Retinal pigment epithelial cell (primary cell): ENCODE measurements at regions not wholly inside any gene's neighbourhood (a gene's known extent, or its start where the extent isn't known, plus 50 kb on each side); places are given as distances from the start of the nearest gene placed in this dataset.

Experiments used
- DNase-seq: peaks from one replicate; pipeline ENCODE4 v3.0.0-alpha.2; 2010; ENCODE audit warnings: low read depth
- H3K4me3 ChIP-seq: 2 replicates; pipeline ENCODE4 v1.5.1; 2011; ENCODE audit warnings: mild to moderate bottlenecking, low read length, control low read depth, moderate library complexity
- TF ChIP-seq, protein P1 (sequence below): conservative IDR thresholded peaks from 2 replicates; pipeline ENCODE4 v1.5.1; 2011; ENCODE audit warnings: low read depth, low read length, control low read depth, inconsistent platforms

DNA sequence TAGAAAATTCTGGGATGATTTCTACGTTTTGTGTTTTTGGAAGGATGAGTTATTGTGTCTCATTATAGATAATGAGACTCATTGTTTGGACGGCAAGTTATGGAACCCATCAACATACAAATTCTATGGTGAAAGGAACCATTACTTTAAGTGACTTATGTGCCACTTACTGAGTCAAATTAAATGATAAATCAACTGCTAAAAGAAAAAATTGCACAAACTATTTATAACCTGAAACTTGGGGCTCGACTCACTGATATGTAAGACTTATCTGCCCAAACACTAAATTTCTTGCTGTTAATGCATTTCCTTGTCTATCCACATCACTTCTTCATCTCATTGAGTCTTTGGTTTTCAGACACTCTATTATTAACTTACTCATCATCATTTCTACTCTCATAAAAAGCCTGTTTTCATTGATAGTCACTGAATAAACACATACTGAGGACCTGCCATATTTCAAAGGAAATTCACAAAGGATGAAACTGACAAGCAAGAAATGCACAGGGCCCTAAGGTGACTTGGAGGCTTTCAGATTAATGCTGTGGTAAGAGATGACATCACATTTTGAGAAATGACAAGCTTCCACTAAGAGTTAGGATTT lies 872.7 kb upstream of the ADAMTS5 start:
- no peak for DNase-seq
- no peak overlapping the region for H3K4me3 ChIP-seq
- TF ChIP-seq, protein P1, sequence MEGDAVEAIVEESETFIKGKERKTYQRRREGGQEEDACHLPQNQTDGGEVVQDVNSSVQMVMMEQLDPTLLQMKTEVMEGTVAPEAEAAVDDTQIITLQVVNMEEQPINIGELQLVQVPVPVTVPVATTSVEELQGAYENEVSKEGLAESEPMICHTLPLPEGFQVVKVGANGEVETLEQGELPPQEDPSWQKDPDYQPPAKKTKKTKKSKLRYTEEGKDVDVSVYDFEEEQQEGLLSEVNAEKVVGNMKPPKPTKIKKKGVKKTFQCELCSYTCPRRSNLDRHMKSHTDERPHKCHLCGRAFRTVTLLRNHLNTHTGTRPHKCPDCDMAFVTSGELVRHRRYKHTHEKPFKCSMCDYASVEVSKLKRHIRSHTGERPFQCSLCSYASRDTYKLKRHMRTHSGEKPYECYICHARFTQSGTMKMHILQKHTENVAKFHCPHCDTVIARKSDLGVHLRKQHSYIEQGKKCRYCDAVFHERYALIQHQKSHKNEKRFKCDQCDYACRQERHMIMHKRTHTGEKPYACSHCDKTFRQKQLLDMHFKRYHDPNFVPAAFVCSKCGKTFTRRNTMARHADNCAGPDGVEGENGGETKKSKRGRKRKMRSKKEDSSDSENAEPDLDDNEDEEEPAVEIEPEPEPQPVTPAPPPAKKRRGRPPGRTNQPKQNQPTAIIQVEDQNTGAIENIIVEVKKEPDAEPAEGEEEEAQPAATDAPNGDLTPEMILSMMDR, result no peak

- H3K4me3 ChIP-seq, result no peak overlapping the region
- TF ChIP-seq, protein P1, result no peak
- no peak for DNase-seq
Observed at GRCh38 chr21:27838573-27838972, 871.7 kb upstream of the ADAMTS5 start.

- H3K4me3 ChIP-seq, result no peak overlapping the region
- no peak for DNase-seq
- TF ChIP-seq, protein P1, result no peak
Observed at GRCh38 chr21:27837936-27838335, 871.0 kb upstream of the ADAMTS5 start.

DNA sequence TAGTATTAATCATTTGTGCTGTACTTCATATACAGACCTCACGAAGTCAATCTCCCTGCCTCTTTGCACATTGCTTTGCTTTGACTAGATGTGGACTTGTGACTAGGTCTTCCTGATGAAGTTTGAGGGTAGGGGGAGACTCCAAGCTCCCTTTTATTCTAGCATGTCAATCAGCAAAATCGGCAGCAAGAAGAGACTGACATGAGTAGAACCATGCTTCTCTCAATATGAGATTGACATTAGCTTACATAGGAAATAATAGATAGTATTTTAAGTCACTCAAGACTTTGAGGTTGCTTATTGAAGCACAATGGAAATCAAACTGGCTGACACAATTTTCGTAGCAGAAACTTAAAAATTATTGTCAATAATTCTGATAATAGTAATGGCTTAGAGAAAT lies 866.4 kb upstream of the ADAMTS5 start:
- DNase-seq, result no peak
- TF ChIP-seq, protein P1, result no peak
- H3K4me3 ChIP-seq, result no peak overlapping the region

GRCh38 chr21:27831816-27832569 lies 865.1 kb upstream of the ADAMTS5 start:
- H3K4me3 ChIP-seq, result no peak overlapping the region
- TF ChIP-seq, protein P1, result no peak
- peak; percentile 43 for DNase-seq

DNA sequence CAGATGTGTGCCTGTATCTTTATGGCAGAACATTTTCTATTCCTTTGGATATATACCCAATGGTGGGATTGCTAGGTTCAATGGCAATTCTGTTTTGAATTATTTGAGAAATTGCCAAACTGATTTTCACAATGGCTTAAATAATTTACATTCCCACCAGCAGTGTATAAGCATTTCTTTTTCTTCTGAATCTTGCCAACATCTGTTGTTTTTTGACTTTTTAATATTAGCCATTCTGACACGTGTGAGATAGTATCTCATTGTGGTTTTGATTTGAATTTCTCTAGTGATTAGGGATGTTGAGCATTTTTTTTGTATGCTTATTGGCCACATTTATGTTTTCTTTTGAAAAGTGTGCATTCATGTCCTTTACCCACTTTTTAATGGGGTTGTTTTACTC lies 864.3 kb upstream of the ADAMTS5 start:
- H3K4me3 ChIP-seq, result no peak overlapping the region
- TF ChIP-seq, protein P1, result no peak
- DNase-seq, result no peak

- TF ChIP-seq, protein P1, result no peak
- no peak overlapping the region for H3K4me3 ChIP-seq
- no peak for DNase-seq
Observed at GRCh38 chr21:27827972-27828371, 861.1 kb upstream of the ADAMTS5 start.
